ENCODE measurements at regions not wholly inside any gene's neighbourhood (a gene's known extent, or its start where the extent isn't known, plus 50 kb on each side); places are given as distances from the start of the nearest gene placed in this dataset.

GRCh38 chr9:121556082-121556481, 56.4 kb upstream of the GGTA1 start:
- Histone ChIP-seq H3K27ac (no peak overlapping the region), H3K36me3 (no peaks in the 10 kb centered on the region), H3K9me3 (no peaks in the 10 kb centered on the region), H3K4me1 (peaks cover 4 to 46% (median 26%) of the 10 kb centered on the region in 6 donors), H3K4me3 (no peak overlapping the region), H3K27me3 (replicated peaks in 1 of 7) (peaks cover 0 to 11% (median 0%) of the 10 kb centered on the region in 7 donors)
- no peak for TF ChIP-seq POLR2A (IDR thresholded peaks at IDR 0.05)
- no peak for TF ChIP-seq CTCF (IDR thresholded peaks at IDR 0.05 in 8 of 11, conservative IDR thresholded peaks at IDR 0.05 in 3 of 11)
- TF ChIP-seq POLR2AphosphoS5 (IDR thresholded peaks at IDR 0.05): no peak
- WGBS, 5 donors: 95 to 100% (median 97%) methylated on average over 3 of the region's 3 CpGs
- DNase-seq: no peak
- intact Hi-C loops (cut with DNase I; ENCODE audit: low total_unique reads): no loop called here

DNA sequence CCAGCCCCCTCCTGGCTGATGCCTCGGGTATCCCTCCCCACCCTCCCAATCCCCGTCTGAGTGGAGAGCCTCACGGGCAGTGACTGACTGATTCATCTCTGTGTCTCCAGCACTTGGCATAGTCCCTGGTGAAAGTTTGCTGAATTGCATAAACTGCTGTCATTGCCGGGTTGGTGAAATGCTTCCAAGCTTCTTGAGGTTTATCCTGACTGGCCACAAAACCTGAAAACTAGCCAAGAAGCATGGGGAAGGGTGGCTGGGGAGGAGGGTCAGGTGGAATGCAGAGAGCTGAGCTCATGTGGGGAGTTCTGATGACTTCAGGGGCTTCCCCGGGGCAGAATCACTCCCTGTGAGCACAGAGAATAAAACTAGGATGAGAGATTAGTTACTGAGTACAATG, 56.9 kb upstream of the GGTA1 start:
- no peak for DNase-seq

DNA sequence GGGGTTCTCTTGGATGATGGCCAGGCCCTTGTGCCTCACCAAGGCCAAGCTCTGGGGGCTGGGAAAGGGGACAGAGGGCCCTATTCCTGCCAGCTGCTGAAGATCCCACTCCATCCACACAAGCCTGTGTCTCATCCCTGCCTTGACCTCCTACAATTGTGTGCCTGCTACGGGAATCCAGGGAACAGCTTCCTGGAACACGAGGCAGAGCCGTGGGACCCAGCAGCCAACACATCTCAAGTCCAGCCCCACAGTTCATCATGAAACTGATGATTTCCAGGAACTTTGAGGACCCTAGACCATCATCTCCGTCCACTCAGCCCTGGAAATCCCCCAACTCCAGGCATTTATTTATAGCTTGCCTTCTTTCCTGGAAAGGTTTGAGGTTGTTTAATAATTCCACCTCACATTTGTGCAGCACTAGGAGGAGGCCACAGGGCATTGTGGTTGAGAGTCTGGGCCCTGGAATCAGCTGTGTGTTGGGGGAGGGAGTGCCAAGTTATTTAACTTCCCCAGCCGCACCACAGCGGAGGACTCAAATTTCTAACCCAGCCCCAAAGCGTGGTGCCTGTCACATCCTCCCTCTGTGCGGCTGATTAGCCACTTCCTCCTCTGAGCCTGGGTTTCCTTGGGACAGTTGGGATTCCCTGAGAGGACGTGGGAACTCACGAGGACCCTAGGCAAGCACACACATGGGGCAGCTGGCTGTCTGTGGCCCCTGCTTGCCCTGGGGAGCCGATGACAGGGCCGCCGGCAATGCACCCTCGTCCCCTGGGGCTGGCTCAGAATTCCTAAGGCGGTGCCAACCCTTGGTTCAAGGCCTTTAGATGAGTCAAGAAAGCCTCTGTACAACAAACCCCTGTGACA, 58.2 kb upstream of the GGTA1 start:
- Histone ChIP-seq H3K9me3 (no peaks in the 10 kb centered on the region), H3K4me1 (peaks cover 4 to 36% (median 23%) of the 10 kb centered on the region in 6 donors), H3K27ac (peak overlapping the region; percentile 39 to 73 (median 68)), H3K36me3 (no peaks in the 10 kb centered on the region), H3K27me3 (replicated peaks in 1 of 7) (peaks cover 0 to 4% (median 0%) of the 10 kb centered on the region in 7 donors), H3K4me3 (no peak overlapping the region)
- intact Hi-C loops (cut with DNase I; ENCODE audit: low total_unique reads): no loop called here
- WGBS, 5 donors: 4 to 5% (median 4%) methylated on average over 11 to 15 of the region's 15 CpGs
- TF ChIP-seq POLR2A (IDR thresholded peaks at IDR 0.05) (no peak), CTCF (IDR thresholded peaks at IDR 0.05 in 8 of 11, conservative IDR thresholded peaks at IDR 0.05 in 3 of 11) (no peak), POLR2AphosphoS5 (IDR thresholded peaks at IDR 0.05) (peak; percentile 51 to 69 (median 61))
- DNase-seq: peak; percentile 85

More for the DNA sequence above, 56.9 kb upstream of the GGTA1 start:
- H3K36me3 ChIP-seq: no peaks in the 10 kb centered on the region
- WGBS, 5 donors: 44 to 74% (median 54%) methylated on average over 5 of the region's 5 CpGs
- H3K4me1 ChIP-seq: peaks cover 4 to 46% (median 26%) of the 10 kb centered on the region in 6 donors
- peaks cover 0 to 6% (median 0%) of the 10 kb centered on the region in 7 donors for H3K27me3 ChIP-seq (replicated peaks in 1 of 7)
- no peak overlapping the region for H3K4me3 ChIP-seq
- no peaks in the 10 kb centered on the region for H3K9me3 ChIP-seq
- H3K27ac ChIP-seq: no peak overlapping the region
- TF ChIP-seq CTCF (IDR thresholded peaks at IDR 0.05 in 8 of 11, conservative IDR thresholded peaks at IDR 0.05 in 3 of 11) (no peak), POLR2AphosphoS5 (IDR thresholded peaks at IDR 0.05) (no peak), POLR2A (IDR thresholded peaks at IDR 0.05) (no peak)
- intact Hi-C loops (cut with DNase I; ENCODE audit: low total_unique reads): no loop called here

DNA sequence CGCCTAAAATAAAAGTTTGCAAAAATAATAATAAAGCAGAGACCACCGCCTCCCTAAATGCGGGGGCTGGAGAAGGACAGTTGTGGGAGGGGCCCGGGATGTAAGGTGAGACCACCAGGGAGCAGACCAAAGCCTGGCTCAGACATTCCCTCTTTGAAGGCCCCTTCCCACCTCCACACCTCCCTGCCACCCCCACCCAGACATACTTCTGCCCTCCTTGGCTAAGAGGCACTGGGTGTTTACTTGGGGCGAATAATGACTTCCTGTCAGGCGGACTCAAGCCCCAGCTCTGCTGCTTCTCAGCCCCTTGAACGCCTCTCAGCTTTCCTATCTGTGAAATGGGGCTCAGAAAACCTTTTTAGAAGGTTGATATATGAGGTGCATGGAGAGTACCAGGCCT, 58.8 kb upstream of the GGTA1 start:
- Histone ChIP-seq H3K27ac (peak overlapping the region; percentile 39 to 73 (median 68)), H3K9me3 (no peaks in the 10 kb centered on the region), H3K4me3 (no peak overlapping the region), H3K36me3 (no peaks in the 10 kb centered on the region), H3K4me1 (peaks cover 4 to 36% (median 23%) of the 10 kb centered on the region in 6 donors), H3K27me3 (replicated peaks in 1 of 7) (peaks cover 0 to 4% (median 0%) of the 10 kb centered on the region in 7 donors)
- WGBS, 5 donors: 43 to 56% (median 50%) methylated on average over 7 of the region's 7 CpGs
- no peak for DNase-seq
- intact Hi-C loops (cut with DNase I; ENCODE audit: low total_unique reads): no loop called here
- TF ChIP-seq POLR2A (IDR thresholded peaks at IDR 0.05): no peak
- TF ChIP-seq CTCF (IDR thresholded peaks at IDR 0.05 in 8 of 11, conservative IDR thresholded peaks at IDR 0.05 in 3 of 11): no peak
- TF ChIP-seq POLR2AphosphoS5 (IDR thresholded peaks at IDR 0.05): no peak
